ENCODE measurements at regions not wholly inside any gene's neighbourhood (a gene's known extent, or its start where the extent isn't known, plus 50 kb on each side); places are given as distances from the start of the nearest gene placed in this dataset.

DNA sequence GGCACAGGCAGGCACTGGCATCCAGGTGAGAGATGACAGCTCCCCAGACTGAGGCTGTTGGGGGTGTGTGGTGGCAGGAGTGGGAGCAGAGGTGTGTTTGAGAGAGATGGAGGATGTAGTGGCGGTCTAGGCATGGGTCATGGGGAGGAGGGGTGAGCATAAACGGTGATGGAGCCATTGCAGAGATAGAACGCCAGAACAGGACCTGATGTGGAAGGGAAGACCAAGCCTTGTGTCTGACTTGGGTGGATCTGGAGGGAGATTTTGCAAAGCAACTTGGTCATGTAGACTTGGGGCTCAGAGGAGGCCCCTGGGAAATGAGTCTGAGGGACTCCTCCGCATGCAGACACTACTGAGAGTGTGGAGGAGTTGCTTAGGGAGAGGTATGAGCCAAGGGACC is 50.0 kb upstream of the CLDN5 start:
- no peak for DNase-seq (ENCODE audit: low spot score)
- intact Hi-C loops (cut with DNase I), result no loop called here

DNA sequence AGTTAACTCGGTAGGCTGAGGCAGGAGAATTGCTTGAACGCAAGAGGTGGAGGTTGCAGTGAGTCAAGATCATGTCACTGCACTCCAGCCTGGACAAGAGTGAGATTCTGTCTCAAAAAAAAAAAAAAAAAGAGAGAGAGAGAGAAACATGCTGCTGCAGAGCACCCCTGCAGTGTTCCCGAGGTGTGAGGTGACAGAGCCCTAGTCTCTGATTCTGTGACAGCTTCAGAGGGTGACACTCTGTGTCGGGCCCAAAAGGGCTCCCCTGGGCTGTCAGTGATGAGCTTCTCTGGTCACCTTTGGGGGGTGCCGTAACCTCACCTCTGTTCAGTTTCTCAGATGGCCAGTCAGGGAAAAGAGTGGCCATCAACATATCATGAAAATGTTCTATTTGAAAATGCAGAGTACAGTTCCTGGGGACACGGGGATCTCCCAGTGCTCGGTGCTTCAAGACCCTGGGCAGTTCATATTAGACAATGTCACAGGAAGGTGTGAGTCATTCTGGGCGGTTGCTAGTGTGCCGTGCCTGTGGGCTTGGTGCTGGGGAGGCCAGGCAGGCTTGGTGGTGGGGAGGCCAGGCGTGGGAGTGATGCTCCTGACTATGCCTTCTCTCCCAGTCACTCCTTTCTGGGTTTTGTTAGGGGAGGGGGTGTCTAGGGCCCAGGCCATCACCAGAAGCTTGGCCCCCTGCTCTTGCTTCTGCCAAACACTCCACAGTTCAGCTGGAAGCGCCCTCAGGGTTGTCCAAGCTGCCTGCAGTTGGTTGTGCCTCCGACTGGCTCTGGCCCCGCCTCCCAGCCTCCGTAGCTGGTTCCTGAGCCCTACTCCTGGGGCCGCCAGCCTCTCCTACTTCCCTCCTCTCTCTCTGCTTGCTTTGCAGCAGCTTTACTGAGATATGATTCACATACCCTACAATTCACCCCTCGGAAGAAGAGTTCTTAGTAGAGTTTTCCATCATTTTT is 52.5 kb upstream of the CLDN5 start:
- intact Hi-C loops (cut with DNase I), result no loop called here
- no peak for DNase-seq (ENCODE audit: low spot score)

DNA sequence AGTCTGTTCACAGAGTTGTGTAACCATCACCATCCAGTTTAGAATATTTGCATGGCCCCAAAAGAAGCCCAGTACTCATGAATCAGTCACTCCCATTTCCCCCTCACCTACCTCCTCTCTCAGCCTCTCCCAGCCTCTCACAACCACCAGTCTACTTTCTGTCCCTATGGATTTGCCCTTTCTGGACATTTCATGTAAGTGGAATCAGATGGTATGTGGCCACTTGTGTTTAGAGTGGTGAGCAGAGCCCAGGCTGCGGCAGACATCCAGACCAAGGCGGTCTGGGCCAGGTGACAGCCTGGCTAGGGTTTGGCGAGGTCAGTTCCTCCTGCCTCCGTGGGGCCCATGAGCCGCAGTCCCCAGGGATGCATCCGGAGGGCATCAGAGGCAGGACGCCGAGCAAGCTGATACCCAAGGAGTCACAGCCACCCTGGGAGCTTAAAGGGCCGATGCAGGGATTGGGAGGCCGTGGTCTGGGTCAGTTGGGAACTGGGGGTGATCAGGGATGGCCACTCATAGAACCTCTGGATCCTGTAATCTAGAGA is 53.3 kb upstream of the CLDN5 start:
- intact Hi-C loops (cut with DNase I), result no loop called here
- DNase-seq (ENCODE audit: low spot score), result no peak

DNA sequence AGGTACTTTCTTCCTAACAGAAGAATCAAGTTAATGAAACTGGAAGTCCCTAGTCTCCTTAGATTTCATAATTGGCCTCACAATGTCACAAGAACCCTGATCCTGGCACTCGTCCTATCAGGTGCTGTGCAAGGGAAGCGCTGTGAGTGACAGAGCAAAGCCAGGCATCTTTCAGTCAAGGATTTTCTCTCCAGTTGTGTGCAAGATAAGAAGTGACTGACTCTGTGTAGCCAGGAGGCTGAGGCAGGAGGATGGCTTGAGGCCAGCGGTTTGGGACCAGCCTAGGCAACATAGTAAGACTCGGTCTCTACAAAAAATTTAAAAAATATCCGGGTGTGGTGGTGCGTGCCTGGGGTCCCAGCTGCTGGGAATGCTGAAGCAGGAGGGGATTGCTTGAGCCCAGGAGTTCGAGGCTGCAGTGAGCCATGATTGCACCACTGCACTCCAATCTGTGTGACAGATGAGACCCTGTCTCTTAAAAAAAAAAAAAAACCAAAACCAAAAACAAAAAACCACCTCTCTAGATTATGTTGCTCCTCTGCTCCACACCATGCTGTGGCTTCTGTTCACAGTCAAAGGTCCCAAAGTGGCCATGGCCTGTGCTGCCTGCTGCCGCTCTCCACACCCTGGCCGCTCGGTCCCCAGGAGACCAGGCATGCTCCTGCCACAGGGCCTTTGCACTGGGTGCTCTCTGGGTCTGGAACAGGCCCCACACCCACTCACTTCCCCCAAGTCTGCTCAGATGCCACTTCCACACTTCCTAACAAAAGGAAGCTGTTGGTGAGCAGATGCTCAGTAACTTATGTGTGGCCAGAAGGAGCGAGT is 54.2 kb upstream of the CLDN5 start:
- intact Hi-C loops (cut with DNase I), result no loop called here
- no peak for DNase-seq (ENCODE audit: low spot score)

DNA sequence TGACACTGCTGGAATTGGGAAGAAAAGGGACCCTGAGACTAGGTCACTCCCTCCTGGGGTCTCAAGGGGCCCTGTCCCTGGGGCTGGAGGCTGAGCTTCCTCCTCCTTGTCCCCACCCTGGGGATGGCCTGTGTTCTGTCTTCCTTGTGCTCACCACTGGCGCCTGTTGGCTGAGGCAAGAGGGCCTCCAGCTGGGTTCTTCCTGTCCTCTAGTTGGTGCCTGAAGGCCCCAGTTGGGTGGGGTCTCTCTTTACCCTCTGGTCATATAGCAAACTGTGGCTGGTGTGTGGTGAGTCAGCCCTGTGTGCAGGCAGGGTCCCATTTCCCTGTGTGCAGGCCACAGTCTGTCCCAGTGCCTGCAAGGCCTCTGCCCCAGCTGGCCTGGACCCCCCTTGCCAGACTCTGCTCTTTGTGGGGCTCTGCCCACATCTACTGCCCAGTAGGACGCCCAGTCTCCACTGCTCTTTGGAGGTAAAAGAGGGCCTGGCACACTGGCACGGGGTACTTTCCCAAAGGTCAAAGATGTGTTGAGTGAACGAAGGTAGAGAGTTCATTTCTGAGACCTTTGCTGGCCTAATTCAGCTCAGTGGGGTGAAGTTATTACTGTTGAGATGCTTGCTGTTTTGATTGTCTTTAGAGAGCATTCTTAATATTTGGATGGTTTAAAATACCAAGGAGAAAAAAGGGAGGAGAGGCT is 55.1 kb upstream of the CLDN5 start:
- intact Hi-C loops (cut with DNase I), result no loop called here
- no peak for DNase-seq (ENCODE audit: low spot score)

DNA sequence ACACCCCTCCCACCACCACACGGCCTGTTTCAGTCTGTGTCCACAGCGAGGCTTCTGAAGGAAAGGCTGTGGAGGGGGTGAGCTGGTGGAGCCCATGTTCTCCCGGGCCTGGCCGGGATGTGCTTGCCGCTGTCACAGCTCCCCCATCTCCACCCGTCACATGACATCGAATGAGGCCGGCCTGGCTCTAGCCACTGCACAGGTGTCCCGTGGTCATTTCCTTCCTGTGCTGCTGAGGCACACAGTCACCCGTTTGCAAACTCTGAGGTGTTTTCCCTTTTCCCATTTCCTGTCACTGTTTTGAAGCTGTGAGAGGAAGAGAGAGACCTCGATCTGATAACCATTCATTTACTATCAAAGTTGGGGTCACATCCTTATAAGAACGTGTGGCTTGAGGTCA is 55.7 kb upstream of the CLDN5 start:
- intact Hi-C loops (cut with DNase I), result no loop called here
- DNase-seq (ENCODE audit: low spot score), result no peak

DNA sequence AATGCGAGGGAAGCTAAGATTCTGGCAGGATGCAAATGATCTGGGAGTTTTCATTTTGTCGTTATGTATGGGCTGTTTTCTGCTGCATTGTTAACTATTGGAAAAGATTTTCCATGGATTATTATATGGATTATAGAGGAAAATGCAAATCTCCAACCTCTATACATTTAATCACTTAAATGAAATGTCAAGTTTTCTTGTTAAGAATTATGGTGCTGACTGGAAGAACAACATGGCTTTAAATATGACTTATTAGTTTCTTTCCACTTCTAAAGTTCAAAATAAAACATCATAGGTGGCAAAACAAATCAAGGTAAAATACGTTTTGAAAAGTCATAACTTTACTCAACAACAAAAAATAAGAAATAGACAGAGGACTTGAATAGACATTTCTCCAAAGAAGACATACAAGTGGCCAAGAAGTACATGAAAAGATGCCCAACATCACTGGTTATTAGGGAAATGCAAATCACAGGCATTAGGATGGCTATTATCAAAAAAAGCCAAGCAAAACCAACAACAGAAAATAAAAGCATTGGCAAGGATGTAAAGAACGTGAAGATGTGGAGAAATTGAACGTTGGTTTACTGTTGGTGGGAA is 56.2 kb upstream of the CLDN5 start:
- intact Hi-C loops (cut with DNase I), result no loop called here
- no peak for DNase-seq (ENCODE audit: low spot score)

DNA sequence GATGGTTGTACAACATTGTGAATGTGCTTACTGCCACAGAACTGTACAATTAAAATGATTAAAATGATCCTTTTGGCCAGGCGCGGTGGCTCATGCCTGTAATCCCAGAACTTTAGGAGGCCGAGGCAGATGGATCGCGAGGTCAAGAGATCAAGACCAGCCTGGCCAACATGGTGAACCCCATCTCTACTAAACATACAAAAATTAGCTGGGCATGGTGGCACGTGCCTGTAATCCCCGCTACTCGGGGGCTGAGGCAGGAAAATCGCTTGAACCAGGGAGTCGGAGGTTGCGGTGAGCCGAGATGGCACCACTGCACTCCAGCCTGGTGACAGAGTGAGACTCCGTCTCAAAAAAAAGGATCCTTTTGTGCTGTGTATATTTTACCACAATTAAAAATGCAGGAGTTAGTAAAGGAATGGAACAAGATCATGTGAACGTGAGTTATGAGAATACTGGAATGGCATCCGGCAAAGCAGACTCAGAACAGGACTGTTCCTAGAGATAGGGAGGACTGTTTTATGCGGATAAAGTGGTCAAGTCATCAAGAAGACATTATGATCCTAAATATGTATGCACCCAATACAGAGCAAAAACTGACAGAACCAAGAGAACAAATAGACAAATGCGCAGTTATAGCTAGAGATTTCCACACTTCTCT is 58.0 kb upstream of the CLDN5 start:
- intact Hi-C loops (cut with DNase I), result no loop called here
- no peak for DNase-seq (ENCODE audit: low spot score)

DNA sequence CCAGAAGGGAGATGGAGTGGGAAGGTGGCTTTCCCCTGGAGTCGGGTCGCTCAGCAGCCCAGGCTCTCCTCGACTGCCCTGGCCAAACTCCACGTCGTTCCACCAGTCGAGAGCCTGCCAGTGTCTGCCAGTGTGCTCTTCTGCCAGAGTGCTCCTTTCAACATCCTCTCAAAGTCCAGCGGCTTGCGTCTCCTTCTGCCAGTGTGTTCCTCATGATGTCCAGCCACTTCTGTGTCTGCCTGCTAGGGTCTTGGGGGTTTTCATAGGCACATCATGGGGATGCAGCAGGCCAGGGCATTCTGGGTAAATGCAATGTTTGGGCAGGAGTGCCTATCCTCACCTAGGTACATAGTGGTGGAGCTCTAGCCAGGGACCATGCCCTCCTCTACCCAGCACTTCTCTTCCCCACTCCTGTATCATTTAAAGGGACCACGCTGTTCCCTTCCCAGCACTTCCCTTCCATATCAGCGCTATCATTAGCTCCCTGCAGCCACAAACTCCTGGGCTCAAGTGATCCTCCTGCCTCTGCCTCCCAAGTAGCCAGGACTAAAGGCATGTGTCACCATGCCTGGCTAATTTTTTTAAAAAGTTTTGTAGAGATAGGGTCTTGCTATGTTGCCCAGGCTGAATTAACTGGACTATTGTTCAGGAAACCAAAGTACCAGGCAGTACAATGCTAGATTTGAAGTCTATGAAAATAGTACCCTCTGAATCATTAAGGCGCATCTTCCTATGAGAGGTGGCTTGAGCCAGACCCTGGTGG is 62.9 kb upstream of the CLDN5 start:
- intact Hi-C loops (cut with DNase I), result no loop called here
- DNase-seq (ENCODE audit: low spot score), result no peak

DNA sequence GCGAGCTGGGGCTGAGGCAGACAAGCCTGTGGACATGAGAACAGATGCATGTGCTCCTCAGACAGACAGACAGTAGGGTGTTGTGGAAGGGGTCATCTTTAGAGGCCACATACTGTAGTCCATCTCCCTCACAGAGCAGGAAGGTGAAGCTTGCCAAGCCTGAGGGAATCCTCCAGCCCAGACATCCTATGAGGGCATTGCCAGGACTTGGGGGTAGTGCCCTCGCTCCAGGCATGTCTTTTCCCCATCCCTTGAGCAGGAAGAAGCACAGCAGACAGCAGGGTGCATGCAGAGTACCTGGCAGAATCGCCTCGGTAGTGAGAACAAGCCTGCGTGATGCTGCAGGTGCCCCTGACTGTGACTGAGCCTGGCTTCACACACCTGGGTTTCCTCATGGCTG is 66.5 kb upstream of the CLDN5 start:
- DNase-seq (ENCODE audit: low spot score), result no peak
- intact Hi-C loops (cut with DNase I), result no loop called here

DNA sequence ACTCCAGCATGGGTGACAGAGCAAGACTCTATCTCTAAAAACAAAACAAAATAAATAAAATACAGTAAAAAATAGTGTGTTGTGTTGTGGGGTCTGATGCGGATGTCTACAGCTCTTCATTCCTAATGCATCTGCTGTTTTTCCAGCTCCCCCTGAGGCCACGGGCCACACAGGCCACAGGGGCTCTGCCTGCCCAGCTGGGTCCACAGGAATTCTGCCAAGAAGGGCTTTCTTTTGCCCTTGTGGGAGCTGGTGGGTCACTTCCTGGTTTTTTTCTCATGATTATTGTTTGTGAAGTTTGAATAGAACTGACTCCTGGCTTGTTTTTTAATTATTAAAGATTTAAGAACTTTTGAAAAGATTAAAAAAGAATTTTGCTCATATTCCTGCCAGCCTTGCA is 67.4 kb upstream of the CLDN5 start:
- intact Hi-C loops (cut with DNase I), result no loop called here
- no peak for DNase-seq (ENCODE audit: low spot score)

DNA sequence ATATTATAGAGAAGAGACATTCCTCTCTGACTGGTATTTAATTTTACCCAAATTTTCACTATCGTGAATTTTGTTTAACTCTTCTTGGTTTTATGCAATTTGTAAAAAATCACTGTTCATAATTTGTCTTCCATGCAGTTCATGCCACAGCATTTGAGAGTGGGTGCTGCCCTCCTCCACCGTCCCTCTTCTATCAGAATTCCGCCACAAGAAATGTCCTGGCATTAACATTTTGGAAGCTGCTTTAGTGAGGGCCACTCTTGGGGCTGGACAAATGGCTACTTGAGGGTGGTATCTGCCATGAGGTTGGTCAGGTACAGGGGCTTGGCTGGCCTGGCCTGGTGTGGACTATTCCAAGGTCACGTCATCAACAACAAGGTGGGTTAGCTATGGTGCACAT is 68.3 kb upstream of the CLDN5 start:
- DNase-seq (ENCODE audit: low spot score), result no peak
- intact Hi-C loops (cut with DNase I), result no loop called here

DNA sequence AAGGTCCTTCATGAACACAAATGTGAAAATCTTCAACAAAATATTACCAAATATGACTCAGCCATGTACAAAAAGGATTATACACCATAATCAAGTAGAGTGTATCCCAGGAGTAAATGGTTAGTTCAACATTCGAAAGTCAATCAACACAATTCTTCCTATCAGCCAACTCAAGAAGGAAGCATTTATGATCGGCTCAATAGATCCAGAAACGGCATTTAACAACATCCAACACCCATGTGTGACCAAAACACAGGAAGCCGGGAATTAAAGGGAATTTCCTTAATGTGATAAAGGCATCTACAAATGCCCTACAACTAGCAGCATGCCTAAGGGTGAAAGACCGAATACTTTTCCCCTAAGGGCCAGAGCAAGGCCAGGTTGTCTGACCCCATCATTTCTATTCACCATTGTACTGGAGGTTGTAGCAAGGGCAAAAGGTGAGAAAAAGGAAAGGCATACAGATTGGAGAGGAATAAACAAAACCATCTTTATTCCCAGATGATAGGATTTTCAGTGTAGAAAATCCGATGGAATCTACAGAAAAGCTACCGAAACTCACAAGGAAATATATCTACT is 69.9 kb upstream of the CLDN5 start:
- DNase-seq (ENCODE audit: low spot score), result no peak
- intact Hi-C loops (cut with DNase I), result no loop called here

DNA sequence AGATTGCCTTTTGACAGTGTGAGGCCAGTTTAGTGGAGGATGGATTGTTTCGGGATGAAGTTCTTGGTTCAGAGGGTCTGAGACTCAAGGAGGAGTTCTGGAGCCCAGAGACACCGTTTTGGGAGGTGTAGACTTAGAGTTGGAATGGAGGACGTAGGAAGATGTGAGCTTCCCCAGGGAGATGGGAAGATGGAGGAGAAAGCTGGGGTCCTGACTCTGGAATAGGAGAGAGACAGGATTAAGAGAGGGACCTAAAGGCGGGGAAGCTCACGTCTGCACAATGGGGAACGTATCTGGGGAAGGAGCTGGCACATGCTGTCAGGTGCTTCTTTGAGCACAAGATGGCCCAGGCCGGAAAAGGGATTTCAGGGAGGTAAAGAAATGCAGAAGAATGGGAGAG is 71.3 kb upstream of the CLDN5 start:
- intact Hi-C loops (cut with DNase I), result no loop called here
- no peak for DNase-seq (ENCODE audit: low spot score)

DNA sequence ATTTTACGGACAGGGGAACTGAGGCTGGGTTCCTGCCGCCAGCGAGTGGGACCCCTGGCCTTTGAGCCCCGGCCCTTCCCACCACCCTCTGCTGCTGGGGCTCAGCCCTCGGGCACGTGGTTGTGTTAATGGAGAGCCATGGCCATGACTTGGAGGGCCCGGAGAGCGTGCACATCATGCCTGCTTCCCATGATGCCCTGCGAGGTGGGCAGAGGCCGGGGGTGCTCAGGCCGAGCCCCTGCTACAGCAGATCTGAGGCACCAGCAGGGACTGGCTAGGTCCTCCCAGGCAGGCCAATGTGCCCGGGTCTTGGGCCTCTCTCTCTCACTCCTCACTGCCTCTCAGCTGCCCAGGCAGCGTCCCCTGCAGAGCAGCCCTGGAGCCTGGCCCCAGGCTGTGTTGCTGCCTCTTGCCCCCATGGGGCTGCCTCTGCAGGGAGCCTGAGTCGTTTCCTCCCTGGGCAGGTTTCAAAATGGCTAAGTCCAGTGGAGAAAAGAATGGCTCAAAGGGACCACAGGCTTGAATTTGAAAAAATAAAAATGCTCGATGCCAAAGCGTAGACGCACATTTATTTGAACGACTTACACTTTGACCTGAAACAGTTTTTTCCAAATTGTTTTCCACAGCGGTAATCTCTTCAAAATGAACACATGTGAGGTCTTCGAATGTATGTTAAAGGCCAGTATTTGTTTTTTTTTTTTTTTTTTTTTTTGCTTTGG is 72.6 kb upstream of the CLDN5 start:
- intact Hi-C loops (cut with DNase I), result no loop called here
- no peak for DNase-seq (ENCODE audit: low spot score)

DNA sequence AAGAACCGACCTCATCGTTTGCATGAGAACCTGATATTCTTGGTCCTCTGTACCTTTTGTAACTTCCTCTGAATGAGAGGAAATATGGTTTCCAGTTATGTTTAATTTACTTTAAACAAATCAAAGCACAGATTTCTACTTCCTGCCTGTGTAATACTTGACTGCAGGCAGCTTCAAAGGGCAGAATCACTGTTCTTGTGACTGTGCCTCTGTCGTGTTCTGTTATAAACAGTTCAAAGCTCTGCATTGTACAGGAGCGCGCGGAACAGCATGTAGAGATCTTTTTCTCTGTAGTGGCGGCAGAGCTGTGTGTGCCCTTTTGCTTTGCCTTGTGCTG is 73.2 kb upstream of the CLDN5 start:
- intact Hi-C loops (cut with DNase I), result no loop called here
- DNase-seq (ENCODE audit: low spot score), result no peak

DNA sequence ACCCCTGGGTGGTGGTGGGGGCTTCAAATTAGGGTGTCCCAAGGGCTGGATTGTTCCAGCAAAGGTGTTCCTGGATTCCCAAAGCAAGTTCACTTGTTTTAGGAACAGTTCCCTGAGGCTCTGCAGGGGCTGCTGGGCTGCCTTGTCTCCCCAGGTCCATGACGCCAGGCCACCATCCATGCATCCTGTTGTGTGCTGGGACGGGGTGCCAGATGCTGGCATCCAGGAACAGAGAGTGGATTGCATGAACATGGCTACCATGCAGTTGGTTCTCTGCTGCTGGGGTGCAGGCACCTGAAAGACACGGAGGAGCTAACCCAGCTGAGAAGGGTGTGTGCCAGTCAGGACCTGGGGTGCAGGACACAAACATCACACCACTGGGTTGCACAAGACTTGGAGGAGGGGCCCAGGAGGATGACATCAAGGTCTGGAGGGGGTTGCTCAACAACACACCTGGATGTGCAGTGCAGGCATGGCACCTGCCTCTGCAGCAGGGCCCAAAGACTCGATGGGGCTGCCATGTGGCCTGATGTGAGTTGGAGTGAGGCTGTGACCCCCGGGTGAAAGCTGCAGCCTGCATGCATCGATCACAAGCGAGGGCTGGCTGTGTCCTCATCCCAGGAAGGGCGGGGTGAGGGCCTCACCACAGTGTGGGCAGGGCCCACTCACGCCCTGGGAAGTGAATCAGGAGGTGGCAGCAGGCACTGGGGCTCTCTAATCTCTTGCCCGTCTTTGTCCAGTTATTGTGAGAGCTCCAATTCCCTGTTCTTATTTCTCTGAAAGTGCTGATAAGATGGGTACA is 74.0 kb upstream of the CLDN5 start:
- DNase-seq (ENCODE audit: low spot score), result no peak
- intact Hi-C loops (cut with DNase I), result no loop called here
